ENCODE measurements at regions not wholly inside any gene's neighbourhood (a gene's known extent, or its start where the extent isn't known, plus 50 kb on each side); places are given as distances from the start of the nearest gene placed in this dataset.

DNA sequence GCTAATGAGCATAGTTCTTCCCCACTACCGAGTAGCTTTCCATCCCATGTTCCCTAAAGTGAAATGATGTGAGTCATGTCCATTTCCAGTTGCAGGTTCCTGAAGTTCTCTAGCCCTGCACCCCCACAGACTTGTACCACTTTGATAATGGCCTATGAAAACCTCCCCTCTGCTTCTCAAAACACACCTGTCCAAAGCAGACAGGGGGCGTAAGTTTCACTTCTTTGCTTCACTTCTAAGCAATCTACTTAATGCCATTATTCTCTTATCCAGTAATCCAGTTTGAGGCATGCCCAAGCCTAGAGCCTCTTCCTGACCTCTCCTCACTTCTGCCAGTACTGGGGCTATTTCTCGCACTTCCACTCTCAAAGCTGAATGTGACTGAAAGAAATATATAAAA, 305.1 kb downstream of the IGSF11 start:
- CTCF ChIA-PET = no interaction called here
- H3K36me3 ChIP-seq (ENCODE audit: control insufficient read depth, insufficient read depth, low read length) = no peaks in the 10 kb centered on the region

DNA sequence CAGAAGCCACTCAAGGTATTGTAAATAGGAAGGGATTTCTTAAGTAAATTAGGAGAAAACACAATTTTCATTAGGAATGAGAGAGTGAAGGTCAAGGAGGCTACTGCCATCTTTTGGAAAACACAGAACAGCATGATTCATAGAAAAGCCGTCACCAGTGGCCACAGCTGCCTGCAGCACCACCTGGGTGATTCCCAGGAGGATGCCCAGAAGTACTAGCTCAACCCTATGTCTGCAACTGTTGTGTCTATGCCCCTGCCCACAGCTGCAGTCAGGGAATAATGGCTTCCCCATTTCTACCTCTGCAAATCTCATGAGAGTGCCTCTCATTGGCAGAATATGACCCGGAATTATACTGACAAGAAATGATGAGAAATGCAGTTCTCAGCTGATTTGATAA, 300.0 kb downstream of the IGSF11 start:
- H3K4me1 ChIP-seq = no peaks in the 10 kb centered on the region
- ChIA-PET CTCF (no interaction called here), POLR2A (no interaction called here)
- H3K4me3 ChIP-seq (ENCODE audit: low read depth, low read length) = no peak overlapping the region
- no peak overlapping the region for H3K4me3 Mint-ChIP-seq (ENCODE audit: unreplicated experiment)
- DNase-seq = no peak
- no peaks in the 10 kb centered on the region for H3K36me3 ChIP-seq (ENCODE audit: control insufficient read depth, insufficient read depth, low read length)
- intact Hi-C loops (cut with micrococcal nuclease; ENCODE audit: unreplicated experiment) = no loop called here
- no peaks in the 10 kb centered on the region for H3K27me3 ChIP-seq (replicated peaks; ENCODE audit: control insufficient read depth, insufficient read depth, low read length)
- no peaks in the 10 kb centered on the region for H3K4me1 Mint-ChIP-seq (ENCODE audit: low read depth, unreplicated experiment)
- H3K36me3 Mint-ChIP-seq (ENCODE audit: insufficient read depth, unreplicated experiment) = no peaks in the 10 kb centered on the region
- no peaks in the 10 kb centered on the region for H3K9me3 Mint-ChIP-seq (ENCODE audit: unreplicated experiment)
- no peaks in the 10 kb centered on the region for H3K9me3 ChIP-seq
- no peaks in the 10 kb centered on the region for H3K27me3 Mint-ChIP-seq (ENCODE audit: insufficient read depth, unreplicated experiment)
- TF ChIP-seq CTCF (IDR thresholded peaks at IDR 0.05; ENCODE audit: insufficient read depth in 1 of 2, low read depth in 1 of 2, low read length in 1 of 2, severe bottlenecking in 1 of 2, unreplicated experiment in 1 of 2) = no peak
- H3K27ac Mint-ChIP-seq (ENCODE audit: unreplicated experiment) = no peak overlapping the region
- BruUV-seq (replicated peaks) = no TSS peak

More for the DNA sequence above, 305.1 kb downstream of the IGSF11 start:
- no peak for DNase-seq
- Mint-ChIP-seq H3K27ac (ENCODE audit: unreplicated experiment) (no peak overlapping the region), H3K9me3 (ENCODE audit: unreplicated experiment) (no peaks in the 10 kb centered on the region), H3K4me3 (ENCODE audit: unreplicated experiment) (no peak overlapping the region), H3K4me1 (ENCODE audit: low read depth, unreplicated experiment) (no peaks in the 10 kb centered on the region), H3K36me3 (ENCODE audit: insufficient read depth, unreplicated experiment) (no peaks in the 10 kb centered on the region), H3K27me3 (ENCODE audit: insufficient read depth, unreplicated experiment) (no peaks in the 10 kb centered on the region)
- H3K4me3 ChIP-seq (ENCODE audit: low read depth, low read length) = no peak overlapping the region
- POLR2A ChIA-PET = no interaction called here
- H3K9me3 ChIP-seq = no peaks in the 10 kb centered on the region
- no peaks in the 10 kb centered on the region for H3K4me1 ChIP-seq
- H3K27me3 ChIP-seq (replicated peaks; ENCODE audit: control insufficient read depth, insufficient read depth, low read length) = no peaks in the 10 kb centered on the region
- no TSS peak for BruUV-seq (replicated peaks)
- intact Hi-C loops (cut with micrococcal nuclease; ENCODE audit: unreplicated experiment) = no loop called here
- no peak for TF ChIP-seq CTCF (IDR thresholded peaks at IDR 0.05; ENCODE audit: insufficient read depth in 1 of 2, low read depth in 1 of 2, low read length in 1 of 2, severe bottlenecking in 1 of 2, unreplicated experiment in 1 of 2)

- Histone ChIP-seq H3K9me3 (no peaks in the 10 kb centered on the region), H3K27me3 (replicated peaks; ENCODE audit: control insufficient read depth, insufficient read depth, low read length) (no peaks in the 10 kb centered on the region), H3K4me3 (ENCODE audit: low read depth, low read length) (no peak overlapping the region), H3K36me3 (ENCODE audit: control insufficient read depth, insufficient read depth, low read length) (no peaks in the 10 kb centered on the region), H3K4me1 (no peaks in the 10 kb centered on the region; the same call in 1 of the 2 replicates)
- no peak for TF ChIP-seq CTCF (IDR thresholded peaks at IDR 0.05; ENCODE audit: insufficient read depth in 1 of 2, low read depth in 1 of 2, low read length in 1 of 2, severe bottlenecking in 1 of 2, unreplicated experiment in 1 of 2)
- Mint-ChIP-seq H3K27ac (ENCODE audit: unreplicated experiment) (no peak overlapping the region), H3K4me3 (ENCODE audit: unreplicated experiment) (no peak overlapping the region), H3K27me3 (ENCODE audit: insufficient read depth, unreplicated experiment) (no peaks in the 10 kb centered on the region), H3K4me1 (ENCODE audit: low read depth, unreplicated experiment) (no peaks in the 10 kb centered on the region), H3K9me3 (ENCODE audit: unreplicated experiment) (peaks cover 11% of the 10 kb centered on the region), H3K36me3 (ENCODE audit: insufficient read depth, unreplicated experiment) (no peaks in the 10 kb centered on the region)
- no peak for DNase-seq
- intact Hi-C loops (cut with micrococcal nuclease; ENCODE audit: unreplicated experiment) = no loop called here
- ChIA-PET POLR2A (no interaction called here), CTCF (no interaction called here)
- BruUV-seq (replicated peaks) = no TSS peak
These were observed 298.5 kb downstream of the IGSF11 start for GRCh38 chr3:118736107-118736506.
